Parathyroid adenoma (tissue), 2 donors: ENCODE measurements at regions not wholly inside any gene's neighbourhood (a gene's known extent, or its start where the extent isn't known, plus 50 kb on each side); places are given as distances from the start of the nearest gene placed in this dataset.

Source experiments
- H2AFZ ChIP-seq: fragments of 300-600 bp; sonication (generic); one replicate; pipeline ENCODE4 v1.7.0; 2017; ENCODE audit warnings: antibody characterized with exemption, mild to moderate bottlenecking
- H3K27ac ChIP-seq: fragments of 300-600 bp; sonication (generic); one replicate; pipeline ENCODE4 v1.7.0; 2017
- H3K27me3 ChIP-seq: fragments of 300-600 bp; sonication (generic); one replicate; pipeline ENCODE4 v1.7.0; 2017; ENCODE audit warnings: low read length; ENCODE audit not compliant: control insufficient read depth, insufficient read depth
- H3K36me3 ChIP-seq: fragments of 300-600 bp; sonication (generic); one replicate; pipeline ENCODE4 v1.7.0; 2017; ENCODE audit warnings: low read length; ENCODE audit not compliant: control insufficient read depth, insufficient read depth
- H3K4me1 ChIP-seq: fragments of 300-600 bp; sonication (generic); one replicate; pipeline ENCODE4 v1.7.0; 2017; ENCODE audit warnings: control low read depth
- H3K4me2 ChIP-seq: fragments of 300-600 bp; sonication (generic); one replicate; pipeline ENCODE4 v1.7.0; 2017; ENCODE audit warnings: low read length
- H3K4me3 ChIP-seq: fragments of 300-600 bp; sonication (generic); one replicate; pipeline ENCODE4 v1.7.0; 2017; ENCODE audit warnings: low read depth, low read length
- H3K79me2 ChIP-seq: fragments of 300-600 bp; sonication (generic); one replicate; pipeline ENCODE4 v1.7.0; 2017; ENCODE audit warnings: control low read depth
- H3K9ac ChIP-seq: fragments of 300-600 bp; sonication (generic); one replicate; pipeline ENCODE4 v1.7.0; 2017; ENCODE audit warnings: mild to moderate bottlenecking
- H3K9me3 ChIP-seq: fragments of 300-600 bp; sonication (generic); one replicate; pipeline ENCODE4 v1.7.0; 2017; ENCODE audit warnings: low read length; ENCODE audit not compliant: control insufficient read depth
- CTCF ChIP-seq: fragments of 300-600 bp; sonication (generic); IDR thresholded peaks from one replicate; pipeline ENCODE4 v1.7.0; 2017; ENCODE audit warnings: antibody characterized with exemption, mild to moderate bottlenecking
- donor health status: primary hyperparathyroidism.

GRCh38 chr21:25115021-25115420 lies 492.3 kb downstream of the MRPL39 start:
- no peak for TF ChIP-seq CTCF

GRCh38 chr21:25107708-25108107 lies 499.6 kb downstream of the MRPL39 start:
- Histone ChIP-seq H3K4me2 (no peak overlapping the region), H3K9ac (no peak overlapping the region), H3K27me3 (no peaks in the 10 kb centered on the region), H3K27ac (no peak overlapping the region), H3K9me3 (no peaks in the 10 kb centered on the region), H2AFZ (no peak overlapping the region), H3K36me3 (no peaks in the 10 kb centered on the region), H3K79me2 (no peaks in the 10 kb centered on the region), H3K4me3 (no peak overlapping the region), H3K4me1 (no peaks in the 10 kb centered on the region)
- no peak for TF ChIP-seq CTCF

More at GRCh38 chr21:25115021-25115420, 492.3 kb downstream of the MRPL39 start:
- Histone ChIP-seq H2AFZ (no peak overlapping the region), H3K27ac (no peak overlapping the region), H3K4me3 (no peak overlapping the region), H3K9ac (no peak overlapping the region), H3K36me3 (no peaks in the 10 kb centered on the region), H3K4me1 (no peaks in the 10 kb centered on the region), H3K9me3 (no peaks in the 10 kb centered on the region), H3K27me3 (no peaks in the 10 kb centered on the region), H3K4me2 (no peak overlapping the region), H3K79me2 (no peaks in the 10 kb centered on the region)

DNA sequence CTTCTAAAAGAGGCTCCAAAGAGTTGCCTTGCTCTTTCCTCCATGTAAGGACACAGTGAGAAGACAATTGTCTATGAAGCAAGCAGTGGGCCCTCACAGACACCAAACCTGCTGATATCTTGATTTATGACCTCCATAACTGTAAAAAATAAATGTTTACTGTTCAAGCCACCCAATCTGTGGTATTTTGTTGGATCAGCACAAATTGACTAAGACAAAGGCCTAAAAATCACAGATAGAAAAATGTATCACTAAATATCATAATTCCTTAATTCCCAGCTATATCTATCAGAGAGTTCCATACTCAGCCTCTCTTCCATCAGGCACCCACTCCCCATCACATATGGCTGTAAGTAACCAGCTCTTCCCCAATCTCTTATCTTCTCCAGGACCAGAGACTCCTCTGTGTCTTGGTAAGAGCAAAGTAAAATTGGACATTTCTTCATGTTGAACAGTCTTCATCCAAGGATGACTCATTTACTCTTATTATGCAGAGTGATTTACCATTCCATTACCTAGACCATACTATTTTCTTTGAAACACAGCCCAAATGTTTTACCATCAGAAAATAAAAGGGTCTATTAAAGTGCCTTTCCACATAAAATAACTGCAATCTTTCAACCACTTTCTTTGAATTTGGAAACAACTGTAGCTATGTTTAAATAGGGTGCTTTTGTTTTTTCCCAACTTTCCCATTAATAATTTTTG lies 503.6 kb downstream of the MRPL39 start:
- no peaks in the 10 kb centered on the region for H3K36me3 ChIP-seq

DNA sequence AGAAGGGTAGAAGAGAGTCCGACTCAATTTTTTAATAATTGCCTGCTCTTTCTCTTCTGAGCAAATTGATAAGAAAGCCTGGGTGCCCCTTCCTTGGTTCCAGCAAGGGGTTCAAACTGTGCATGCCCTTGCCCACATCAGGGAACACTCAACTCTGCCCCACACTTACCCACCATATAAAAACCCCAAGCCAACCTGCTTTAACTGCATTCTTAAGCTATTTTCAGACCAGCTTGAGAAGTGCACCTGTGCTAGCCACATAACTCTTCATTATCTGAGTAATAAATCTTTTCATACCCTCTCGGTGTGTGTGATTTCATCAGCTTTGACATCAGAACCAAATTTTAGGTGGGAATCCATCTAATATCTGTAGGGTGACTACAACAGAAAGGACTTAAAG lies 509.6 kb downstream of the MRPL39 start:
- Histone ChIP-seq H3K9ac (no peak overlapping the region), H3K36me3 (no peaks in the 10 kb centered on the region), H3K4me2 (no peak overlapping the region), H3K27ac (no peak overlapping the region), H3K79me2 (no peaks in the 10 kb centered on the region), H3K27me3 (no peaks in the 10 kb centered on the region), H3K9me3 (no peaks in the 10 kb centered on the region), H3K4me1 (no peaks in the 10 kb centered on the region), H3K4me3 (no peak overlapping the region), H2AFZ (no peak overlapping the region)
- TF ChIP-seq CTCF: no peak

More for the DNA sequence above, 503.6 kb downstream of the MRPL39 start:
- Histone ChIP-seq H2AFZ (no peak overlapping the region), H3K9ac (no peak overlapping the region), H3K27me3 (no peaks in the 10 kb centered on the region), H3K27ac (no peak overlapping the region), H3K4me3 (no peak overlapping the region), H3K79me2 (no peaks in the 10 kb centered on the region), H3K4me1 (no peaks in the 10 kb centered on the region), H3K9me3 (no peaks in the 10 kb centered on the region), H3K4me2 (no peak overlapping the region)
- TF ChIP-seq CTCF: no peak

GRCh38 chr21:25094695-25095094 lies 512.6 kb downstream of the MRPL39 start:
- Histone ChIP-seq H3K27ac (no peak overlapping the region), H3K36me3 (no peaks in the 10 kb centered on the region), H3K4me3 (no peak overlapping the region), H3K9me3 (no peaks in the 10 kb centered on the region), H3K79me2 (no peaks in the 10 kb centered on the region), H3K27me3 (no peaks in the 10 kb centered on the region), H3K4me1 (no peaks in the 10 kb centered on the region), H3K9ac (no peak overlapping the region), H3K4me2 (no peak overlapping the region), H2AFZ (no peak overlapping the region)
- no peak for TF ChIP-seq CTCF
